CD4-positive, alpha-beta T cell treated with Interleukin-12 subunit alpha and Interleukin-12 subunit beta, for 1 hour (primary cell): ENCODE measurements at regions not wholly inside any gene's neighbourhood (a gene's known extent, or its start where the extent isn't known, plus 50 kb on each side); places are given as distances from the start of the nearest gene placed in this dataset.
"Not testable (repeated sequence)": the region's sequence is repeated elsewhere in the genome, so short reads cannot be mapped to it uniquely, and the experiment has no call there.

ENCODE experiments used
- DNase-seq: peaks from one replicate; pipeline ENCODE4 v3.0.0-alpha.2; 2020

DNA sequence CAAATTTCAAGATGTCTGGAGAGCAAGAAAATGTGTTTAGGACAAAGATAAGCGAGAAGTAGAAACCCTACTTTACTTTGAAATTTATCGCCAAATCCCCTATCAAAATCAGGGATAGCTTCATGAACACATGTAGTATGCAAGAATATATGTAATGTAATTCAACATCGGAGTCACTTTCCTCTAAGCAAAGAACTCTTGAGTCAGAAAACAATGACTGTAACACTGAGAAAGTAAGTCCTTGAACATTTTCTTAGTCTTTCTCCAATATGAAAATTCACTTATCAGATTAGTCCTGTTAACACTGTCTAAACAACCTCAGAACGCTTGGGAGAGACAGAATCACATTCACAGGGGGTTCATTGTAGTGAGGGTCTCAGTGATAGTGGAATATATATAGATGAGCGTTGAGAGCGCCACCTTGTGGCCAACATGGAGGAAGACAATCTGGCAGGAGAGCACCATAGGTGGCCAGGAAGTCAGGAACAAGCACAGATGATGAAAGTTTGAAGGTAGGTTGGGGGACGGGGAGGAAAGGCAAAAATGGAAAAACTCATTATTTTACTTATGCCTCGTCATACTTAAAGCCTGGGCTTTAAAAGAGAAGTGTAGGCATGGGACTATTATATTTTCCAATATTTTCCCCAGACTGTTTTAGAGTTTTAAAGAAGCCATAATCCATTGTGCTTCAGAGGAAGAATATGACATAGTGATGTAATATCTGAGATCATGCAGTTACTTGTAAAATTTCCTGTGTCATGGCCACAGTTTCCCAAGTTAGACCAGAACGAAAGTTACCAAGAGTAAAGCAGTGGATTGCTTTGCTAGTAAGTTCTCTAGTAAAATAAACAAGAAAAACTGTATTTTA, 115.5 kb upstream of the GNAI1 start:
- DNase-seq: peak; percentile 7

DNA sequence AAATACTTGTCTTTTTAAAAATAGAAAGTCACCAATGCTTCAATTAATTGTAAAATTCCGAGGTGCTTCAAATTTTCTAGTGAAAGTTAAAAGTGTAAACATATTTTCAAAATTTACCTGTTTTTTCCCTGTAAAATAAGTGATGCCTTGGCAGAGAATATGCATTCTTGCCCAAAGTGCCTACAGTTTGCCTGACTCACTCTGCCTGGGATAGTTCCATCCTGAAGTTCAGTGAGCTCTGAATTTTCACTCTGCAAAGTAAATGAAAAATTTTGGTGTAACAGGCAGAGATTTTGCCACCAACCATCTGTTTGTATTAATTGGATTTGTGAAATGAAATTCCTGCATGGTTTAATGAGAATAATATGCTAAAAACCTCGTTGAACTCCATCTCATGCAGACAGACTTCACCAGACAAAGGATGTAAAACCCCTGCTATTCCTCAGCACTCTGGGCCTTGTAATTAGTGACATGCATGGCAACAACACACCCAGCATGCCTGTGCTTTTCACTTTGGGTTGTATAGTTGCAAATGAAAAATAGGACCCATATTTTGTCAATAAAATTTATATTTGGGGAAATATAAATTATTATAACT, 117.4 kb upstream of the GNAI1 start:
- DNase-seq: no peak

DNA sequence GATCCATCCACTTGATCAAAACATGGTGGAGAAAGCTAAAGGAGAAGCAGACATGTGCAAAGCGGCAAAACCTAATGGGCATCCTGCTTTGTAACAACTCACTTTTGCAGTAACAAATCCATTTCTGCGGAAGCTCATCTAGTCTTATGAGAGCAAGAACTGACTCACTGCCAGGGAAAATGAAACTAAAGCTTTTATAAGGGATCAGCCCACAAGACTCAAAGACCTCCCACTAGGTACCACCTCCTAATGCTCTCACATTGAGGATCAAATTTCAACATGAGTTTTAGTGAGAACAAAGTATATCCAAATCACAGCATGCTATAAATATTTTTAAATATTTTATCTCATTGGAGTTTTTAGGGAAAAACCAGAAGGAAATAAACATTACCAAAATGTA, 120.1 kb upstream of the GNAI1 start:
- DNase-seq: no peak

DNA sequence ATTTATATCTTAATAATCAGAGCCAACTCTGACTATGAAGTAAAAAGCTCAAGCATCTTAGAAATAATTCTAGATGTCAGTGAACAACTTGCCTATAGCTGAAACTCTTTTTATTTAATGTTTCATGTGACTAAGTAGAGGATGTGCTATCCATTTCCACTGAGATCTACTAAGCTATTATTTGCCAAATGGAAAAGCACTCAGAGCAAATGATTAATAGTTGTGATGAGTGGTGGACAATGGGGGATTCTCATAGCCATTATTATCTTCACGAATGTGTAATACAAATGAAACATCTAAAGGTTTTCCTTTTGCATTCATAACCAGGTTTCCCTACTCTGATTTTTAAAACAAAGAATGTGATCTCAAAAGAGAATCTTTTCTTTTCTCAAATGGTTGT, 126.6 kb upstream of the GNAI1 start:
- DNase-seq: no peak

DNA sequence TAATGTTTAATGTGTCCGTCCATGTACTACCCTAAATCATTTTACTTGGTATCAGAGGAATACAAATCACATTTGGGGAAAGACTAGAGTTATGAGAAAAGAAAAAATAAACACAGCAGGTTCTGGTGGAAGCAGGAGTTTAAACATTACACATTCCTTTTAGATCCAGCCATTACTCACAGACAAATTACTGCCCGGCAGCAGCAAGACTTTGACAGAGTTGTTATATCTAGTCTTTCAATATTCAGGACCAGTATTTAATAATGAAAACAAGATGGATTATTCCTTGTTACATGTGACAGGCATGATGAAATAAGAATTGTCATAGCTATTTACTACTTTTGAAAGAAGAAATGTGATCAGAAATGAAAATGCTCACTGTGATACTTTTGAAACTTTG, 131.8 kb upstream of the GNAI1 start:
- DNase-seq: no peak

DNA sequence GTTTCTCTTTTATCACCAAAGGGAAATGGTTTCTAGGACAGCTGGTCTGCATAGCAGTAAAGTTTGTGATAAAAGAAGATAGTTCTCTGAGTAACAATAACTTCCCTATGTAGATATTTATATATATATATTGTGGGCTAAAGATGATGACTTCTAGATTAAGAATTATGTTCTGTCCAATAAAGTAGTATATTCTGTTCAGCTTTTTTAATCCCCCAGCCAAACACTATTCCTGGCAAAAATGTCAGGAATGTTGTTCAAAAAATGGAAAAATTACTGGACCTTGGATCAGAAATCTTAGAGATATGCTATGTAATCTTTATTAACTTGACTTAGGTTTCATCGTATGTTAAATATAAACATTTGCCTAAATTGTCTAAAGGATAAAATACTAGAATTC, 136.3 kb upstream of the GNAI1 start:
- DNase-seq: no peak

DNA sequence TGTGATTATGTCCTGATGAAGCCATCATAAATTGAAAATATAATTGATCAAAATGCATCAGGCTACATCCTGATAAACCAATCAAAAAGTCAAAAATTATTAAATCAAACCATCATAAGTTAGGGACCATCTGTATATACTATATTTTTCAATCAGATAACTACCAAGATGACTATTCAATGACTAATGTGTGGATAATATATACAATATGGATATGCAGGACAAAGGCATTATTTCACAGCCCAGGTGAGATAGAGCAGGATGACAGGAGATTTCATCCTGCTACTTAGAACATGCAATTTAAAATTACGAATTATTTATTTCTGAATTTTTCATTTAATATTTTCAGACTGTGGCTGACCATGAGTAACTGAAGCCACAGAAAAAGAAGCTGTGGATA, 137.3 kb upstream of the GNAI1 start:
- DNase-seq: no peak

DNA sequence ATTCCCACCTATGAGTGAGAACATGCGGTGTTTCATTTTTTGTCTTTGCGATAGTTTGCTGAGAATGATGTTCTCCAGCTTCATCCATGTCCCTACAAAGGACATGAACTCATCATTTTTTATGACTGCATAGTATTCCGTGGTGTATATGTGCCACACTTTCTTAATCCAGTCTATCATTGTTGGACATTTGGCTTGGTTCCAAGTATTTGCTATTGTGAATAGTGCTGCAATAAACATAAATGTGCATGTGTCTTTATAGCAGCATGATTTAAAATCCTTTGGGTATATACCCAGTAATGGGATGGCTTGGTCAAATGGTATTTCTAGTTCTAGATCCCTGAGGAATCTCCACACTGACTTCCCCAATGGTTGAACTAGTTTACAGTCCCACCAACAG, 138.9 kb upstream of the GNAI1 start:
- not testable (repeated sequence) for DNase-seq

DNA sequence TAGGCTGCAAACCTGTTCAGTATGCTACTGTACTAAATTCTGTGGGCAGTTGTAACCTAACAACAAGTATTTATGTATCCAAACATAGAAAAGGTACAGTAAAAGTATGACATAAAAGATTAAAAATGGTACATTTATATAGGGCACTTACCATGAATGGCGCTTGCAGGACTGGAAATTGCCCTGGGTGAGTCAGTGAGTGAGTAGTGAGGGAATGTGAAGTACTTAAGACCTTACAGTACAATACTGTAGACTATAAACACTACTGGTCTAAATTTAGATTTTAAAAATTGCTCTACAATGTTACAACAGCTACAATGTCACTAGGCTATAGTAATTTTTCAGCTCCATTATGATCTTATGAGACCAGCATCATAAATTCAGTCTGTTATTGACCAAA, 146.0 kb upstream of the GNAI1 start:
- no peak for DNase-seq

GRCh38 chr7:79984210-79984609, 150.4 kb upstream of the GNAI1 start:
- no peak for DNase-seq

DNA sequence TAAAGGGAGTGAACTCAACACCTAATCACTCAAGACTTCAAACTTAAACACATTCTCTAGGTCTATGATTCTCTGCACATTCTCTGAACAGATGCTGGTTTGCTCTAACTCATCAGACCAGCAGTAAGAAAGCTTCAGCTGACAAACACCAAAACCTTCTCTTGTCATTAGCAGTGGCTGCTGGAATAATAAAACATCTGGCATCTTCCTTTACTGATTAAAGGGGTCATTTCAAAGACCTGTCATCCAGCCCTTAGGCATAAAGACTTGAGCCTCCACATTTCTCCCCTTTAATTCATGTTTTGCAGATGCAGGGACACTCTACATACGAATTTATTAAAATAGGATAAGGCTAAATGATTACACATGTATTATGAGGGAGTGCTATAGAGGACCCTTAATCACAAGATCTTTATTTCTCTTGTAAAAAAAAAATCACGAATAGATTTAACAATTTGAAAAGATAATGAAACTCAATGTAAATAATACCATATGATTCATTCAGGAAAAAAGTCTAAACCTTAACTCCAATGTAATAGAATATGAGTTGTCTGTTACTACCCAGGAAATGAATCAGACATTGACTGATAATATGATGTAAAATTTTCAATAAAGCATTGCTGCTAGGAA, 152.4 kb upstream of the GNAI1 start:
- DNase-seq: no peak

DNA sequence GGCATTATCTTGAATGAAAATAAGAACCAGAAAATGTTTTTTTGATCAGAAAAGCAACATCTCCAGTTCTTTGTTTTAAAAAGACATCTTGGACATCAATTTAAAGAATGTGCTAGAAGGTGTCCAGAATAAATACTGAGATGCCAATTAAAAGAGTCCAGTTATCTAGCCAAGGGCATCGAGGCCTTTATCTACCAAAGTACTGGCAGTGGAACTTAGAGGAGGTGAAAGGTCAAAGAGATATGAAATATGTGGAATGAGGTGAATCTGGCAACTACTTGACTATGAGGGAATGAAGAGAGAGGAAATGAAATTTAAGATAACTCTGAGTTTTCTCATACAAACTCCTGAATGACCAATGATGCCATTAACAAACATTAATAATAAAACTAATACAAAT, 154.3 kb upstream of the GNAI1 start:
- DNase-seq: no peak

DNA sequence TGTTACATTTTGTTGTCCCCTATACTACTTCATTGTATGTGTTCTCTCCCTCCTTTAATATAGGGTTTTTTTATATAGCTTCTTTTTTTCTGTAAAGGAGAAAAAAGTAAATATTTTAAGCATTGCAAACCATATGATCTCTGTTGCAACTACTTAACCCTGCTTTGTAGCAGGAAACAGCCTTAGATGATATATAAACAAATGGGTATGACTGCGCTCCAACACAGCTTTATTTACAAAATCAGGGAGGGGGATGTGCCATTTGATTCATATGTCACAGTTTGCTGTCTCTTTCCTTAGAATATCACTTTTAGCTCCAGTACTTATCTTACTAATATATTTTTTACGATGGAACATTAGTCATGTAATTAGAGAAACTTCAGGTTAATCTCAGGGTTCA, 155.2 kb upstream of the GNAI1 start:
- DNase-seq: no peak

DNA sequence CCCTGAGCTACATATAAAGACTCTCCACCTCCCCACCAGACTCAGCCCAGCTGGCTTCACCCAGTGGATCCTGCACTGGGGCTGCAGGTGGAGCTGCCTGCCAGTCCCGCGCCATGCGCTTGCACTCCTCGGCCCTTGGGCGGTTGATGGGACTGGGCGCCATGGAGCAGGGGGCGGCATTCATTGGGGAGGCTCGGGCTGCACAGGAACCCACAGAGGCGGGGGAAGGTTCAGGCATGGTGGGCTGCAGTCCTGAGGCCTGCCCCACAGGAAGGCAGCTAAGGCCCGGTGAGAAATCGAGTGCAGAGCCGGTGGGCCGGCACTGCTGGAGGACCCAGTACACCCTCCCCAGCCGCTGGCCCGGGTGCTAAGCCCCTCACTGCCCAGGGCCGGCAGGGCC, 157.2 kb upstream of the GNAI1 start:
- no peak for DNase-seq

DNA sequence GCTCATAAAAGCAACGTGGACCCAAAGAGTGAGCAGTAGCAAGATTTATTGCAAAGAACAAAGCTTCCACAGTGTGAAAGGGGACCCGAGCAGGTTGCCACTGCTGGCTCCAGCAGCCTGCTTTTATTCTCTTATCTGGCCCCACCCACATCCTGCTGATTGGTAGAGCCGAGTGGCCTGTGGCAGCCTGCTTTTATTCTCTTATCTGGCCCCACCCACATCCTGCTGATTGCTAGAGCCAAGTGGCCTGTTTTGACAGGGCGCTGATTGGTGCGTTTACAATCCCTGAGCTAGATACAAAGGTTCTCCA, 158.0 kb upstream of the GNAI1 start:
- DNase-seq: not testable (repeated sequence)

GRCh38 chr7:79975986-79976710, 158.5 kb upstream of the GNAI1 start:
- not testable (repeated sequence) for DNase-seq

- DNase-seq: no peak
These were observed 161.2 kb upstream of the GNAI1 start for GRCh38 chr7:79973455-79973854.

- DNase-seq: no peak
These were observed 163.6 kb upstream of the GNAI1 start for GRCh38 chr7:79971058-79971457.

DNA sequence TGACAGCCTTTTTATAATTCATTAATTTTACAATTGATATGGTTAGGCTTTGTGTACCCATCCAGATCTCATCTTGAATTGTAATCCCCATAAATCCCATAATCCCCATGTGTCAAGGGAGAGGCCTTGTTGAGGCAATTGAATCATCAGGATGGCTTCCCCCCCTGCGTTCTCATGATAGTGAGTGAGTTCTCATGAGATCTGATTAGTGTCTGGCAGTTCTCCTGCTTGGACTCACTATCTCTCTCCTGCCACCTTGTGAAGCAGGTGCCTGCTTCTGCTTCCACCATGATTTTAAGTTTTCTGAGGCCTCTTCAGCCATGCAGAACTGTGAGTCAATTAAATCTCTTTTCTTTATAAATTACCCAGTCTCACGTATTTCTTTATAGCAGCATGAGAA, 165.7 kb upstream of the GNAI1 start:
- DNase-seq: no peak

- DNase-seq: no peak
These were observed 166.5 kb upstream of the GNAI1 start for GRCh38 chr7:79968077-79968648.

DNA sequence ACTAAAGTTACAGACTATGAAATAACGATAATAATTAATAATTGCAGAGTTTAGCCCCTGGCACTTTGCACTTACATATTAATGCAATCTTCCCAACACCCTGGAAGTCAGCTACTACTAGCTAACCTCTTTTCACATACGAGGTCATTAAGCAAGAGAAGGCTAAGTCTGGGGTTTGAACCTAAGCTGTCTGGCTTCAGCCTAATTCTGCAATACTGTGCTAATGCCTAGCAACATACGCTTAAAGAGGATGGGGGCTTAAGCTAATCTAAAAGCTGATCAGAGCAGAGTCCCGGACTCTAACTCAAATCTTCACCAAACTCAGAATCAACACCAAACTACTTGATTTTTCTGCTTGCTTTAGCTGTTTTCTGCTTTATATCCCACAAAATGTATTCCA, 168.7 kb upstream of the GNAI1 start:
- no peak for DNase-seq

DNA sequence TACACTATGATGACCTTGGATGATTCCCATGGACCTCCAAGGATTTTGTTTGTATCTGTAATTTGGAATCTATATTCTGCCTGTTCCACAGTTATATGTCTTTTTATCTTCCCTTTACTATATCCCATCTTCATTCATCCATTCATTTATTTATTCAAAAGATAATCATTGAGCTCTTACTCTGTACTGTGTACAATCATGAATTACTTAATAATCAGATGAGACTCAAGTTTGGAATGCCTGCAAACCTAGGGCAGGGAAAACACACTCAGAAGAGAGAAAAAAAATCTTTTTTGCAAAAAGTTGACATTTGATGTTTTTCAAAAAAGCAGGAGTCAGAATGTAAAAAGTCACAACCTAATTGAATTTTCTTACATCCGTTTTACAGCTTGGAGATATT, 170.2 kb upstream of the GNAI1 start:
- no peak for DNase-seq

- DNase-seq: no peak
These were observed 181.5 kb upstream of the GNAI1 start for GRCh38 chr7:79953130-79953529.
